ENCODE measurements at regions not wholly inside any gene's neighbourhood (a gene's known extent, or its start where the extent isn't known, plus 50 kb on each side); places are given as distances from the start of the nearest gene placed in this dataset.

DNA sequence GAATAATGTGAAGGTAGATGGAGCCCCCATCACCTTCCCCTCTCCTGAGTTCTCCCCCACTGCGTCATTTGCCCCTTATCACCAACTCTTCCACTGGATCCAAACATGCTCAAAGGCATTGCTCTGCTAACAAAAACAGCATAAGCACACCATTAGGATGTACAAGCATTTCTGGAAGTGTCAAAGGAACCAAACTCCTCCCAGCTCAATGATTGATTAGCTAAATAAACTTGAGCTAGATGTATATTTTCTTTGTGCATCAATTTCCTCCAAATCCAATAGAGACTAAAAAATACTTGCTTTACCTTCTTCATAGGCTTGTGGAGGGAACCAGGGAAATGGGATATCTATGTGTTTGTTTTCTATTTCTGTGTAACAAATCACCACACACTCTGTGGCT, 248.4 kb upstream of the JARID2 start:
- ChIA-PET POLR2A (no interaction called here), CTCF (interaction anchor here (0.8 kb wide), 1 partner anchor 41 kb away, joined by 3 read pairs; no protein-coding TSS in a partner anchor)
- H3K4me1 ChIP-seq (ENCODE audit: control insufficient read depth, insufficient read depth, low read length) = no peaks in the 10 kb centered on the region
- no peak for TF ChIP-seq HOXD13 (CRISPR knock-in tag; IDR thresholded peaks at IDR 0.05; ENCODE audit: borderline replicate concordance)
- no peak for TF ChIP-seq ZNF133 (tag by site-specific recombination; IDR thresholded peaks at IDR 0.05)
- TF ChIP-seq, protein P1, sequence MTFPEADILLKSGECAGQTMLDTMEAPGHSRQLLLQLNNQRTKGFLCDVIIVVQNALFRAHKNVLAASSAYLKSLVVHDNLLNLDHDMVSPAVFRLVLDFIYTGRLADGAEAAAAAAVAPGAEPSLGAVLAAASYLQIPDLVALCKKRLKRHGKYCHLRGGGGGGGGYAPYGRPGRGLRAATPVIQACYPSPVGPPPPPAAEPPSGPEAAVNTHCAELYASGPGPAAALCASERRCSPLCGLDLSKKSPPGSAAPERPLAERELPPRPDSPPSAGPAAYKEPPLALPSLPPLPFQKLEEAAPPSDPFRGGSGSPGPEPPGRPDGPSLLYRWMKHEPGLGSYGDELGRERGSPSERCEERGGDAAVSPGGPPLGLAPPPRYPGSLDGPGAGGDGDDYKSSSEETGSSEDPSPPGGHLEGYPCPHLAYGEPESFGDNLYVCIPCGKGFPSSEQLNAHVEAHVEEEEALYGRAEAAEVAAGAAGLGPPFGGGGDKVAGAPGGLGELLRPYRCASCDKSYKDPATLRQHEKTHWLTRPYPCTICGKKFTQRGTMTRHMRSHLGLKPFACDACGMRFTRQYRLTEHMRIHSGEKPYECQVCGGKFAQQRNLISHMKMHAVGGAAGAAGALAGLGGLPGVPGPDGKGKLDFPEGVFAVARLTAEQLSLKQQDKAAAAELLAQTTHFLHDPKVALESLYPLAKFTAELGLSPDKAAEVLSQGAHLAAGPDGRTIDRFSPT (tag by site-specific recombination; IDR thresholded peaks at IDR 0.05) = no peak
- TF ChIP-seq KLF7 (tag by site-specific recombination; IDR thresholded peaks at IDR 0.05; ENCODE audit: borderline replicate concordance) = no peak
- no peak for TF ChIP-seq KLF9 (tag by site-specific recombination; IDR thresholded peaks at IDR 0.05; ENCODE audit: low read depth)
- no peak for TF ChIP-seq ZNF18 (tag by site-specific recombination; IDR thresholded peaks at IDR 0.05)
- no peaks in the 10 kb centered on the region for H3K36me3 ChIP-seq (ENCODE audit: control insufficient read depth in 2 of 2, insufficient read depth in 1 of 2, low read length in 2 of 2)
- no peak overlapping the region for H3K4me3 ChIP-seq (ENCODE audit: low read depth, low read length)
- H3K27ac ChIP-seq (ENCODE audit: extremely low read depth, low read depth, low read length) = no peak overlapping the region
- no peaks in the 10 kb centered on the region for H3K9me3 ChIP-seq (ENCODE audit: control insufficient read depth, insufficient read depth, low read depth, low read length)

- no peak overlapping the region for H3K27ac ChIP-seq (ENCODE audit: extremely low read depth, low read depth, low read length)
- no peaks in the 10 kb centered on the region for H3K9me3 ChIP-seq (ENCODE audit: control insufficient read depth, insufficient read depth, low read depth, low read length)
- no peaks in the 10 kb centered on the region for H3K4me1 ChIP-seq (ENCODE audit: control insufficient read depth, insufficient read depth, low read length)
- no peak for TF ChIP-seq ZNF18 (tag by site-specific recombination; IDR thresholded peaks at IDR 0.05)
- no peak for TF ChIP-seq GFI1B (tag by site-specific recombination; IDR thresholded peaks at IDR 0.05)
- TF ChIP-seq SP3 (tag by site-specific recombination; IDR thresholded peaks at IDR 0.05) = no peak
- TF ChIP-seq EGR2 (tag by site-specific recombination; IDR thresholded peaks at IDR 0.05; ENCODE audit: low read depth) = no peak
- no peak for TF ChIP-seq BCL11A (tag by site-specific recombination; IDR thresholded peaks at IDR 0.05; ENCODE audit: low read depth)
- no peak for TF ChIP-seq ZNF843 (tag by site-specific recombination; IDR thresholded peaks at IDR 0.05)
- TF ChIP-seq ZNF664 (tag by site-specific recombination; IDR thresholded peaks at IDR 0.05) = no peak
- TF ChIP-seq ZNF610 (tag by site-specific recombination; IDR thresholded peaks at IDR 0.05; ENCODE audit: borderline replicate concordance) = no peak
- TF ChIP-seq ZNF529 (tag by site-specific recombination; IDR thresholded peaks at IDR 0.05; ENCODE audit: insufficient replicate concordance) = no peak
- no peak for TF ChIP-seq ZBTB48 (tag by site-specific recombination; IDR thresholded peaks at IDR 0.05)
- no peak for TF ChIP-seq PATZ1 (tag by site-specific recombination; IDR thresholded peaks at IDR 0.05)
- TF ChIP-seq ZNF23 (tag by site-specific recombination; IDR thresholded peaks at IDR 0.05; ENCODE audit: borderline replicate concordance) = no peak
- no peak for TF ChIP-seq ZNF174 (tag by site-specific recombination; IDR thresholded peaks at IDR 0.05)
- ChIA-PET CTCF (no interaction called here), POLR2A (no interaction called here)
- H3K4me3 ChIP-seq (ENCODE audit: low read depth, low read length) = no peak overlapping the region
- no peaks in the 10 kb centered on the region for H3K36me3 ChIP-seq (ENCODE audit: control insufficient read depth in 2 of 2, insufficient read depth in 1 of 2, low read length in 2 of 2)
Measured at GRCh38 chr6:14999106-14999505, 246.8 kb upstream of the JARID2 start.
